ENCODE measurements at regions not wholly inside any gene's neighbourhood (a gene's known extent, or its start where the extent isn't known, plus 50 kb on each side); places are given as distances from the start of the nearest gene placed in this dataset.

GRCh38 chr12:87836190-87836589, 193.0 kb downstream of the C12orf50 start:
- no peak for DNase-seq

- DNase-seq = no peak
Observed at GRCh38 chr12:87828382-87828973, 200.7 kb downstream of the C12orf50 start.

- no peak for DNase-seq
Observed at GRCh38 chr12:87827638-87828264, 201.4 kb downstream of the C12orf50 start.

- no peak for DNase-seq
Observed at GRCh38 chr12:87822923-87823322, 206.3 kb downstream of the C12orf50 start.

GRCh38 chr12:87820524-87821202, 208.5 kb downstream of the C12orf50 start:
- DNase-seq = no peak

- no peak for DNase-seq
Observed at GRCh38 chr12:87818441-87818840, 210.8 kb downstream of the C12orf50 start.

- DNase-seq = no peak
Observed at GRCh38 chr12:87815771-87816585, 213.2 kb downstream of the C12orf50 start.

- DNase-seq = no peak
Observed at GRCh38 chr12:87814625-87815024, 214.6 kb downstream of the C12orf50 start.

GRCh38 chr12:87813476-87814234, 215.5 kb downstream of the C12orf50 start:
- no peak for DNase-seq

GRCh38 chr12:87812681-87813080, 216.5 kb downstream of the C12orf50 start:
- no peak for DNase-seq

GRCh38 chr12:87812030-87812429, 217.2 kb downstream of the C12orf50 start:
- DNase-seq = no peak

GRCh38 chr12:87809916-87810315, 219.3 kb downstream of the C12orf50 start:
- no peak for DNase-seq

- DNase-seq = no peak
Observed at GRCh38 chr12:87807086-87807485, 222.1 kb downstream of the C12orf50 start.

- no peak for DNase-seq
Observed at GRCh38 chr12:87806310-87806709, 222.9 kb downstream of the C12orf50 start.

- no peak for DNase-seq
Observed at GRCh38 chr12:87804386-87804785, 224.8 kb downstream of the C12orf50 start.

GRCh38 chr12:87802721-87803011, 226.5 kb downstream of the C12orf50 start:
- DNase-seq = no peak

- no peak for DNase-seq
Observed at GRCh38 chr12:87801860-87802720, 227.1 kb downstream of the C12orf50 start.

GRCh38 chr12:87796961-87797516, 232.2 kb downstream of the C12orf50 start:
- no peak for DNase-seq

GRCh38 chr12:87795555-87795954, 233.6 kb downstream of the C12orf50 start:
- no peak for DNase-seq

- DNase-seq = no peak
Observed at GRCh38 chr12:87794854-87795253, 234.3 kb downstream of the C12orf50 start.

- no peak for DNase-seq
Observed at GRCh38 chr12:87793131-87793530, 236.1 kb downstream of the C12orf50 start.
